ENCODE measurements at regions not wholly inside any gene's neighbourhood (a gene's known extent, or its start where the extent isn't known, plus 50 kb on each side); places are given as distances from the start of the nearest gene placed in this dataset.

GRCh38 chrX:144494074-144494473 lies 610.2 kb downstream of the UBE2NL start:
- Histone ChIP-seq H2BK12ac (ENCODE audit: low read depth, low read length) (no peak overlapping the region), H3K23me2 (ENCODE audit: low read depth, low read length) (no peaks in the 10 kb centered on the region), H3K79me2 (ENCODE audit: control insufficient read depth in 1 of 2, insufficient read depth in 2 of 2, low read length in 2 of 2) (no peaks in the 10 kb centered on the region), H2BK120ac (replicated peaks; ENCODE audit: low read depth, low read length) (no peak overlapping the region), H3K4me1 (replicated peaks in 1 of 4; ENCODE audit: control insufficient read depth in 3 of 4, insufficient read depth in 4 of 4, low read length in 3 of 4) (no peaks in the 10 kb centered on the region), H2BK15ac (ENCODE audit: low read length) (no peak overlapping the region), H3K56ac (replicated peaks; ENCODE audit: insufficient read length, low read depth, low read length) (no peak overlapping the region), H3K27ac (ENCODE audit: low read depth, low read length) (no peak overlapping the region), H2AK5ac (ENCODE audit: low read depth, low read length) (no peak overlapping the region), H3K4me2 (ENCODE audit: insufficient read depth in 1 of 2, low read depth in 2 of 2, low read length in 2 of 2) (no peak overlapping the region), H4K91ac (replicated peaks; ENCODE audit: insufficient read length, low read length) (no peak overlapping the region), H2BK20ac (ENCODE audit: low read length) (no peak overlapping the region), H3K27me3 (replicated peaks in 1 of 4; ENCODE audit: control insufficient read depth in 3 of 4, extremely low read depth in 1 of 4, insufficient read depth in 3 of 4, low read length in 3 of 4) (no peaks in the 10 kb centered on the region), H3K14ac (ENCODE audit: insufficient read length) (no peak overlapping the region), H3K36me3 (ENCODE audit: control insufficient read depth in 2 of 4, insufficient read depth in 4 of 4, low read length in 3 of 4) (no peaks in the 10 kb centered on the region), H4K8ac (ENCODE audit: extremely low read depth, insufficient read depth, low read length) (no peak overlapping the region), H3K9ac (replicated peaks in 1 of 4; ENCODE audit: extremely low read depth in 1 of 4, low read depth in 3 of 4, low read length in 3 of 4) (no peak overlapping the region), H3K9me3 (ENCODE audit: insufficient read depth in 2 of 2, low read depth in 1 of 2, low read length in 1 of 2) (no peaks in the 10 kb centered on the region), H3K23ac (ENCODE audit: insufficient read length) (no peak overlapping the region), H4K20me1 (replicated peaks in 1 of 2; ENCODE audit: control insufficient read depth in 1 of 2, insufficient read depth in 2 of 2, low read length in 2 of 2) (no peaks in the 10 kb centered on the region), H4K5ac (ENCODE audit: insufficient read length, low read depth, low read length) (no peak overlapping the region), H3K79me1 (ENCODE audit: low read depth, low read length) (no peaks in the 10 kb centered on the region), H2BK5ac (ENCODE audit: low read depth, low read length) (no peak overlapping the region), H3K4ac (replicated peaks; ENCODE audit: insufficient read length, low read depth, low read length) (no peak overlapping the region), H2AFZ (ENCODE audit: low read length) (no peak overlapping the region), H3K4me3 (ENCODE audit: extremely low read depth in 1 of 4, insufficient read depth in 2 of 4, low read depth in 3 of 4, low read length in 4 of 4) (no peak overlapping the region), H3K18ac (ENCODE audit: extremely low read depth, low read length) (no peak overlapping the region)
- FAIRE-seq: no peak
- ChIA-PET CTCF (ENCODE audit: partially characterized antibody) (no interaction called here), POLR2A (ENCODE audit: partially characterized antibody) (no interaction called here)
- no peak for DNase-seq (ENCODE audit: low read depth in 1 of 2, low spot score in 2 of 2)
- WGBS, 2 experiments (ENCODE audit: extremely low coverage in 1 of 2, insufficient coverage in 1 of 2, insufficient read length in 1 of 2, insufficient replicate concordance in 2 of 2, low coverage in 1 of 2, low lambda C conversion rate in 2 of 2, missing lambda C conversion rate in 1 of 2): 96% methylated on average over 7 of the region's 7 CpGs; no CpG with 5 or more reads in 1 of the 2 experiments
- TF ChIP-seq POU5F1 (IDR thresholded peaks at IDR 0.05; ENCODE audit: low read depth, low read length): no peak
- TF ChIP-seq CTBP2 (IDR thresholded peaks at IDR 0.05; ENCODE audit: borderline replicate concordance, insufficient read depth, insufficient read length, low read length): no peak
- no peak for TF ChIP-seq SP4 (IDR thresholded peaks at IDR 0.05; ENCODE audit: low read length)
- no peak for TF ChIP-seq MAX (IDR thresholded peaks at IDR 0.05)
- no peak for TF ChIP-seq JUN (IDR thresholded peaks at IDR 0.05; ENCODE audit: low read depth, low read length)

Data from H1 (cell line).